SU-DHL-6 (cell line): ENCODE measurements at regions not wholly inside any gene's neighbourhood (a gene's known extent, or its start where the extent isn't known, plus 50 kb on each side); places are given as distances from the start of the nearest gene placed in this dataset.

Source experiments
- H2AFZ ChIP-seq: fragments of 200-600 bp; sonication (generic); 2 replicates; pipeline ENCODE4 v1.6.1; 2014; ENCODE audit warnings: low read depth, mild to moderate bottlenecking, moderate library complexity, mixed read lengths, antibody characterized with exemption, low read length; ENCODE audit not compliant: severe bottlenecking
- H3F3A ChIP-seq: fragments of 200-600 bp; shearing (Covaris generic); 2 replicates; pipeline ENCODE4 v1.6.0; 2016; ENCODE audit warnings: antibody characterized with exemption, mild to moderate bottlenecking; ENCODE audit not compliant: insufficient read depth
- H3K27ac ChIP-seq: fragments of 200-600 bp; sonication (generic); 2 replicates; pipeline ENCODE4 v1.5.1; 2016; ENCODE audit warnings: low read depth, mild to moderate bottlenecking, low read length, moderate library complexity, mixed read lengths
- H3K27me3 ChIP-seq: fragments of 200-600 bp; sonication (generic), shearing (Covaris generic); 2 replicates; pipeline ENCODE4 v1.6.0; 2014; ENCODE audit warnings: mild to moderate bottlenecking, low read length
- H3K36me3 ChIP-seq: fragments of 200-600 bp; sonication (generic); 2 replicates; pipeline ENCODE4 v1.6.1; 2014; ENCODE audit warnings: mild to moderate bottlenecking, low read length, mixed read lengths
- H3K4me2 ChIP-seq: fragments of 300-600, 200-600 bp; shearing (Covaris generic), sonication (generic); 2 replicates; pipeline ENCODE4 v1.6.0; 2014; ENCODE audit warnings: low read length, low read depth, mild to moderate bottlenecking; ENCODE audit not compliant: poor library complexity, severe bottlenecking
- H3K4me3 ChIP-seq: fragments of 200-600 bp; sonication (generic); 2 replicates; pipeline ENCODE4 v1.5.1; 2014; ENCODE audit warnings: antibody characterized with exemption, low read length, mild to moderate bottlenecking, mixed read lengths; ENCODE audit not compliant: insufficient read depth, poor library complexity, severe bottlenecking
- H3K79me2 ChIP-seq: fragments of 200-600 bp; sonication (generic); 2 replicates; pipeline ENCODE4 v1.6.1; 2014; ENCODE audit warnings: mild to moderate bottlenecking, low read length, moderate library complexity; ENCODE audit not compliant: insufficient read depth
- H3K9ac ChIP-seq: fragments of 200-600 bp; sonication (generic); 2 replicates; pipeline ENCODE4 v1.7.0; 2014; ENCODE audit warnings: mild to moderate bottlenecking, low read length
- H3K9me2 ChIP-seq: fragments of 200-600 bp; sonication (generic); replicated peaks from 2 replicates; pipeline ENCODE4 v1.6.1; 2014; ENCODE audit warnings: low read length; ENCODE audit not compliant: insufficient read depth
- H3K9me3 ChIP-seq: fragments of 200-600 bp; sonication (generic); 2 replicates; pipeline ENCODE4 v1.6.1; 2014; ENCODE audit warnings: low read length, mixed read lengths; ENCODE audit not compliant: insufficient read depth
- H4K20me1 ChIP-seq: fragments of 200-600 bp; sonication (generic); 2 replicates; pipeline ENCODE4 v1.6.1; 2014; ENCODE audit warnings: low read depth, mild to moderate bottlenecking, antibody characterized with exemption, low read length, moderate library complexity, mixed read lengths
- EZH2phosphoT487 ChIP-seq: fragments of 200-600 bp; sonication (generic), shearing (Covaris generic); conservative IDR thresholded peaks from 2 replicates; pipeline ENCODE4 v1.6.1; 2018; ENCODE audit warnings: mild to moderate bottlenecking, antibody characterized with exemption, low read length, moderate library complexity, mixed read lengths
- TF ChIP-seq, protein P1 (sequence below): fragments of 200-600 bp; sonication (generic); IDR thresholded peaks from one replicate; pipeline ENCODE4 v1.5.1; 2017; ENCODE audit warnings: antibody characterized with exemption, mild to moderate bottlenecking, low read length, moderate library complexity; ENCODE audit not compliant: insufficient read depth, poor library complexity, severe bottlenecking

DNA sequence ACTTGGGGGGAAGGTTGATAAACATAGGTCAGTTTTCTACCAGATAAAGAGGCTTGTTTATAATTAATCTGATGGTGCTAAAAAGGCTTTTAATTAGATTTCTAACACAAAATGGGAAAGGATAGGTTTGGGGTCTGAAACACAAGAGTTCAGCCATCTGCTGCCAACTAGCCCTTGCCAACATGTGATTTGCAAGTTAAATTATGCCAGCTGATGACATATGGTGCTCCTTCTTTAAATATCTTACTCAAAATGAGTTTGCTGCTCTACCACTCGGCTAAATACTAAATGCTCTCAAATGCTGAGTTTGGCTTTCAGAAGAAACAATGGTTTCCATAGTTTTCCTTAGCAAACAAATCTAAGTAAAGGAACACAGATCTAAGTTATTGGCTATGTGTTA is 557.8 kb upstream of the CCDC54 start:
- H3K27ac ChIP-seq: no peak overlapping the region
- TF ChIP-seq EZH2phosphoT487: no peak
- TF ChIP-seq, protein P1, sequence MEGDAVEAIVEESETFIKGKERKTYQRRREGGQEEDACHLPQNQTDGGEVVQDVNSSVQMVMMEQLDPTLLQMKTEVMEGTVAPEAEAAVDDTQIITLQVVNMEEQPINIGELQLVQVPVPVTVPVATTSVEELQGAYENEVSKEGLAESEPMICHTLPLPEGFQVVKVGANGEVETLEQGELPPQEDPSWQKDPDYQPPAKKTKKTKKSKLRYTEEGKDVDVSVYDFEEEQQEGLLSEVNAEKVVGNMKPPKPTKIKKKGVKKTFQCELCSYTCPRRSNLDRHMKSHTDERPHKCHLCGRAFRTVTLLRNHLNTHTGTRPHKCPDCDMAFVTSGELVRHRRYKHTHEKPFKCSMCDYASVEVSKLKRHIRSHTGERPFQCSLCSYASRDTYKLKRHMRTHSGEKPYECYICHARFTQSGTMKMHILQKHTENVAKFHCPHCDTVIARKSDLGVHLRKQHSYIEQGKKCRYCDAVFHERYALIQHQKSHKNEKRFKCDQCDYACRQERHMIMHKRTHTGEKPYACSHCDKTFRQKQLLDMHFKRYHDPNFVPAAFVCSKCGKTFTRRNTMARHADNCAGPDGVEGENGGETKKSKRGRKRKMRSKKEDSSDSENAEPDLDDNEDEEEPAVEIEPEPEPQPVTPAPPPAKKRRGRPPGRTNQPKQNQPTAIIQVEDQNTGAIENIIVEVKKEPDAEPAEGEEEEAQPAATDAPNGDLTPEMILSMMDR: no peak
- H2AFZ ChIP-seq: no peak overlapping the region
- H3K9me3 ChIP-seq: no peaks in the 10 kb centered on the region
- H3K4me3 ChIP-seq: no peak overlapping the region
- H3K27me3 ChIP-seq: no peaks in the 10 kb centered on the region
- H3K9me2 ChIP-seq: no peaks in the 10 kb centered on the region
- H3K79me2 ChIP-seq: no peaks in the 10 kb centered on the region
- no peaks in the 10 kb centered on the region for H4K20me1 ChIP-seq
- H3K36me3 ChIP-seq: no peaks in the 10 kb centered on the region
- no peak overlapping the region for H3K9ac ChIP-seq
- no peak overlapping the region for H3K4me2 ChIP-seq
- no peaks in the 10 kb centered on the region for H3F3A ChIP-seq

DNA sequence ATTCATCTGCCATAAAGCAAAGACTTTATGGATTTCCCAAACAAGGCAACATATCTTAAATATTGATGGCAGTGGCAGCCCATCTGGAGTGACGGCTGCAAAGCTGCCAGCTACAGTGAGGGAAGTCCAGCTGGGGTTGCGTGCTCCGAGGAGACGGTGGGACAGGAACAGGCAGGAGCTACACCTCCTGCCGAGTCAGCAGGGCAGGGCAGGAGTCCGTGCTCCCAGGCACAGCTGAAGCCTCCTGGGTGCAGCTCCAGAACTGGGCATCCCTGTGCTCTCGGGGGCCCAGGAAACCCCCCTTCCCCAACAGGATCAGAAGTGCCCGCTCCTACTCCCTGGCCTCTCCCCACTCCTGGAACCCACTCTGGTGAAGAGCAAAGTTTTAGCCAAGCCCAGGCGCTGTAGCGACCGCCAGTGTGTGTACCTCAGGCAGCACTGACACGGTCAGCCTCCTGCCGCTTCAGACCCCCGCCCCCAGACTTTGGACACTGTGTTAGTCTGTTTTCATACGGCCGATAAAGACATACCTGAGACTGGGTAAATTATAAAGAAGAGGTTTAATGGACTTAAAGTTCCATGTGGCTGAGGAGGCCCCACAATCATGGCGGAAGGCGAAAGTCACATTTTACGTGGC is 556.4 kb upstream of the CCDC54 start:
- H3K4me3 ChIP-seq: no peak overlapping the region
- no peak overlapping the region for H3K9ac ChIP-seq
- H3K36me3 ChIP-seq: no peaks in the 10 kb centered on the region
- H3K79me2 ChIP-seq: no peaks in the 10 kb centered on the region
- H2AFZ ChIP-seq: no peak overlapping the region
- no peaks in the 10 kb centered on the region for H3F3A ChIP-seq
- H3K27ac ChIP-seq: no peak overlapping the region
- H3K9me2 ChIP-seq: no peaks in the 10 kb centered on the region
- no peaks in the 10 kb centered on the region for H3K9me3 ChIP-seq
- TF ChIP-seq, protein P1: no peak
- no peaks in the 10 kb centered on the region for H3K27me3 ChIP-seq
- H3K4me2 ChIP-seq: no peak overlapping the region
- no peaks in the 10 kb centered on the region for H4K20me1 ChIP-seq

DNA sequence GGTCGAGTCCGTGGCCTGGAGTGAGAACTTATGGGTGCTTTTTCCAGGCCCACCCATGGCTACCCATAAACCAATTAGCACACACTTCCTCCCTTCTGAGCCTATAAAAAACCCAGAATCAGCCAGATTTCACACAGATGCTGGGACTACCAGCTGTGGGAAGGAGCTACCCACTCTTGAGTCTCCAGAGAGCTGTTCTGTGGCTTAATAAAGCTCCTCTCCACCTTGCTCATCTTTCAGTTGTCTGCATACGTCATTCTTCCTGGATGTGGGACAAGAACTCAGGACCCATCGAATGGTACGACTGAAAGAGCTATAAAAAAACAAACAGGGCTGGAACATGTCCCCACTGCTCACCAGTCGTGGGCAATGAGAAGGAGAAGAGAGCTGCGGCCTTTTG is 555.4 kb upstream of the CCDC54 start:
- no peaks in the 10 kb centered on the region for H3K36me3 ChIP-seq

More for the DNA sequence above, 555.4 kb upstream of the CCDC54 start:
- Histone ChIP-seq H3K27ac (no peak overlapping the region), H3K27me3 (no peaks in the 10 kb centered on the region), H3K9me2 (no peaks in the 10 kb centered on the region), H3K9ac (no peak overlapping the region), H3K79me2 (no peaks in the 10 kb centered on the region), H3F3A (no peaks in the 10 kb centered on the region), H2AFZ (no peak overlapping the region), H3K9me3 (no peaks in the 10 kb centered on the region), H4K20me1 (no peaks in the 10 kb centered on the region), H3K4me3 (no peak overlapping the region), H3K4me2 (no peak overlapping the region)
- TF ChIP-seq, protein P1: no peak
- no peak for TF ChIP-seq EZH2phosphoT487
